ENCODE measurements at regions not wholly inside any gene's neighbourhood (a gene's known extent, or its start where the extent isn't known, plus 50 kb on each side); places are given as distances from the start of the nearest gene placed in this dataset.

GRCh38 chr10:33760056-33760943, 425.8 kb upstream of the NRP1 start:
- intact Hi-C loops (cut with DNase I; ENCODE audit: low total_unique reads) = no loop called here
- no peaks in the 10 kb centered on the region for H3K9me3 ChIP-seq
- DNase-seq = no peak
- no peak for TF ChIP-seq CTCF (IDR thresholded peaks at IDR 0.05)
- H3K4me3 ChIP-seq = no peak overlapping the region
- H3K27ac ChIP-seq = no peak overlapping the region
- no peaks in the 10 kb centered on the region for H3K36me3 ChIP-seq
- H3K4me1 ChIP-seq = no peaks in the 10 kb centered on the region
- no peaks in the 10 kb centered on the region for H3K27me3 ChIP-seq

DNA sequence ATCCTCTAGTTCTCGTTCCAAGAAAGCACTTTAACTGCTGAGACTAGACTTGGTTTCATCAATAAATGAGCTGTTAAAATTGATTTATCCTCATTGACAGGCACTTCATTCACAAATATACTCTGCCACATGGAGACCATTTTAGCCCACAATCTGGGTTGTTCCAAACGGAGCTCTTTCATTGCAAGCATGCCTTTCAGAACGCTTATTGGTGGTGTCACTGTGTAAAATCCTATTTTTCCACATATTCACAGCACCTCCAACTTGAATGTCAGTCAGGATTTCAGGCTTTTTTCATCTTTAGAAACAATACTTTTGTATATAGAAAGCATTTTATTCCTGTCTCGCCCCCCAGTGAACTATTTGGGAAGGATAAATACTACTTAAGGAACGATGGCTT, 424.7 kb upstream of the NRP1 start:
- no peak for TF ChIP-seq CTCF (IDR thresholded peaks at IDR 0.05)
- no peak overlapping the region for H3K4me3 ChIP-seq
- H3K9me3 ChIP-seq = no peaks in the 10 kb centered on the region
- no peak for DNase-seq
- intact Hi-C loops (cut with DNase I; ENCODE audit: low total_unique reads) = no loop called here
- H3K27me3 ChIP-seq = no peaks in the 10 kb centered on the region
- H3K36me3 ChIP-seq = no peaks in the 10 kb centered on the region
- H3K27ac ChIP-seq = no peak overlapping the region
- no peaks in the 10 kb centered on the region for H3K4me1 ChIP-seq

DNA sequence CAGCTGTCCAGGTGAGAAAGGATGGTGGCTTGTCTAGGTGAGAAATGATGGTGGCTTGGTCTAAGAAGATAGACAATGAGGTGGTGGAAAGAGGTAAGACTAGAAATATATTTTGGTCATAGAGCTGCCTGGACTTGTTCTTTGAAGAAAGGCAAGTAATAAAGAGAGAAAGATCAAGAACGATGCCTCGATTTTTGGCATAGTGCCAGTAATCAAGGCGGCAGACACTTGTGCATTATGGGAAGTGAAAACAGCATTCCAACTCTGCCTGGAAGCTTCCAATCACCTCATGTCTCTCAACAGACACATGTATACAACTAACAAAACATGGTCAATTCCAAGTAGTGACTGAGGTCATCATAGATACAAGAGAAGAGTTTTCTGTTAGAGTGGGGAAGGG, 423.8 kb upstream of the NRP1 start:
- intact Hi-C loops (cut with DNase I; ENCODE audit: low total_unique reads) = no loop called here
- H3K9me3 ChIP-seq = no peaks in the 10 kb centered on the region
- no peaks in the 10 kb centered on the region for H3K27me3 ChIP-seq
- H3K4me1 ChIP-seq = no peaks in the 10 kb centered on the region
- DNase-seq = no peak
- H3K36me3 ChIP-seq = no peaks in the 10 kb centered on the region
- no peak for TF ChIP-seq CTCF (IDR thresholded peaks at IDR 0.05)
- no peak overlapping the region for H3K27ac ChIP-seq
- H3K4me3 ChIP-seq = no peak overlapping the region

DNA sequence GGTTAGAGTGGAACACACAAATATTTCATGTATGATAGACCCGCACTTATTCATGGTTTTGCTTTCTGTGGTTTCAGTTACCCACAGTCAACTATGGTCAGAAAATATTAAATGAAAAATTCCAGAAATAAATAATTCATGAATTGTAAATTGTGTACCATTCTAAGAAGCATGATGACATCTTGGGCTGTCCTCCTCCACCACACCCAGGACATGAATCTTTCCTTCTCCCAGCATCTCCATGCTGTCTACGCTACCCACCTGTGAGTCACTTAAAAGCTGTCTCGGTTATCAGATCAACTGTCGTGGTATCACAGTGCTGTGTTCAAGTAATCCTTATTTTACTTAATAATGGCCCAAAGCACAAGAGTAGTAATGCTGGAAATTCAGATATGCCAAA, 419.6 kb upstream of the NRP1 start:
- no peak for TF ChIP-seq CTCF (IDR thresholded peaks at IDR 0.05)
- Histone ChIP-seq H3K4me3 (no peak overlapping the region), H3K4me1 (peaks cover 0 to 12% (median 2%) of the 10 kb centered on the region in 4 donors), H3K36me3 (no peaks in the 10 kb centered on the region), H3K27me3 (no peaks in the 10 kb centered on the region), H3K27ac (no peak overlapping the region), H3K9me3 (no peaks in the 10 kb centered on the region)
- intact Hi-C loops (cut with DNase I; ENCODE audit: low total_unique reads) = no loop called here
- DNase-seq = no peak

DNA sequence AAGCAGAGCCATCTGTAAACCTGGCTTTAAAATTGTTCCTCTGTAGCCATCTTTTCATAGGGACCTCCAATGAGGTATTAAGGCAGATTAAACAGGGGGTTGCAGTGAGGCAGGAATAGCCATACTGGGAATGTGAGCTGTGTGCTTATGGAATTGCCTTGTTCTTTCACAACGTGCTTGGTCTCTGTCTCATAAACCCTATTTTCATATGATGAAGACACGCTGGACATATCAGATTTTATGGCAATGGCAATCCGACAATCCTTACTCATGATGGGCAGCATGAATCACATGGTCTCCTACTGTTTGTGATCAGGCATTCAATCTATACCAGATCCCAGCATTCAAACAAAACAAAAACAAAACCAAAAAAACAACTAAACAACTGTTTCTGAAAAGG, 418.9 kb upstream of the NRP1 start:
- H3K9me3 ChIP-seq = no peaks in the 10 kb centered on the region
- no peaks in the 10 kb centered on the region for H3K36me3 ChIP-seq
- TF ChIP-seq CTCF (IDR thresholded peaks at IDR 0.05) = no peak
- H3K4me1 ChIP-seq = peaks cover 0 to 17% (median 4%) of the 10 kb centered on the region in 4 donors
- intact Hi-C loops (cut with DNase I; ENCODE audit: low total_unique reads) = no loop called here
- H3K27me3 ChIP-seq = no peaks in the 10 kb centered on the region
- no peak overlapping the region for H3K4me3 ChIP-seq
- no peak overlapping the region for H3K27ac ChIP-seq
- no peak for DNase-seq

Measured in tibial artery (tissue), 4 donors.